HS-5 (cell line): ENCODE measurements at regions not wholly inside any gene's neighbourhood (a gene's known extent, or its start where the extent isn't known, plus 50 kb on each side); places are given as distances from the start of the nearest gene placed in this dataset.
"Not testable (repeated sequence)": the region's sequence is repeated elsewhere in the genome, so short reads cannot be mapped to it uniquely, and the experiment has no call there.

Source experiments
- DNase-seq: peaks from one replicate; pipeline ENCODE4 v3.0.0-alpha.2; 2012; ENCODE audit warnings: low read depth

DNA sequence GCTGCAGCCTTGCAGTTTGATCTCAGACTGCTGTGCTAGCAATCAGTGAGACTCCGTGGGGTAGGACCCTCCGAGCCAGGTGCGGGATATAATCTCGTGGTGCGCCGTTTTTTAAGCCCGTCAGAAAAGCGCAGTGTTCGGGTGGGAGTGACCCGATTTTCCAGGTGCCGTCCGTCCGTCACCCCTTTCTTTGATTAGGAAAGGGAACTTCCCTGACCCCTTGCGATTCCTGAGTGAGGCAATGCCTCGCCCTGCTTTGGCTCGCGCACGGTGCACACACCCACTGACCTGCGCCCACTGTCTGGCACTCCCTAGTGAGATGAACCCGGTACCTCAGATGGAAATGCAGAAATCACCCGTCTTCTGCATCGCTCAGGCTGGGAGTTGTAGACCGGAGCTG is 203.2 kb downstream of the SNCAIP start:
- not testable (repeated sequence) for DNase-seq

DNA sequence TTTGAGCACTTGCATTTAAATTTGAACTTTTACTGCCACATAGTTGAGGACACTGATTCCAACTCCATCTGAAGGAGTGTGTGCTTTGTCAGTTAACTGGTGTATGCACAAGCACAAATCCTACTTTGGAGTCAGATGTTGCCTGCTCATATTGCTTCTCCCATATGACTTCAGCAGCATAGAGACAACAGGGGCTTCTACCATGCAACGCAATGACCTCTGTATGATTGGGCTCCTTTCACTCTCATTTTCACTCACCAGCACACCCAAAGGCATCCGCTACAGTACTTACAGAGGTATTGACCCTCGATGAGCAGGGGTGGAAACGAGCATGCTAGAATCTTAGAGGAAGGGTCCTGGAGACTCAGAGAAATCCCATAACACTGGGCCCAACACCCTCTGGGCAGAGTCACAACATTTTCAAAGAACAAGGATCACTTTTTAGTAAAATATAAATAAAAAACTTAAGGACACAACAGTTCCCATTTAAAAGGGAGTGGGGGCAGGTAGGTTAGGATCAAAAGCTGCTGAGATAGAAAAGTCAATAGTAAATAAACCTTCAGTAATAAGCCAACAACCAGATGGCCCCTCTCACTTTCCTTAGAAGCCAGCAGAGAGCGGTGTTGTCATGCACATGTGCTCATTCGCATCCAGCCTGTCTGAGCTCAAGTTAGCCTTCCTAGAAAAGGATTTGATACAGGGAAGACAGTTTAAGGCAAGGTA is 203.8 kb downstream of the SNCAIP start:
- DNase-seq = peak; percentile 13

DNA sequence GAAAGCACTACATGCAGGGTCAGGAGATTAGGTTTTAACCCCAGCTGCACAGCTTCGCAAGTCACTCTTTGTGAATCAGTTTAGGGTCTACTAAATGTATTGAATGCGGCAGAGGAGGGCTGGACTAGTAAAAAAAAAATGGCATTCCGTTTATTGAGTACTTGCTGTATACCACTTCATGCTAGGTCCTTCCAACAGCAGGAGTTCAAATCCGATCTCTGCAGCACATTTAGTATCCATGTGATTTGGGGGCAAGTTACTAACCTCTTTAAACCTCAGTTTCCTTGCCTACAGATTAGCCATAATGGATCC is 204.4 kb downstream of the SNCAIP start:
- no peak for DNase-seq

DNA sequence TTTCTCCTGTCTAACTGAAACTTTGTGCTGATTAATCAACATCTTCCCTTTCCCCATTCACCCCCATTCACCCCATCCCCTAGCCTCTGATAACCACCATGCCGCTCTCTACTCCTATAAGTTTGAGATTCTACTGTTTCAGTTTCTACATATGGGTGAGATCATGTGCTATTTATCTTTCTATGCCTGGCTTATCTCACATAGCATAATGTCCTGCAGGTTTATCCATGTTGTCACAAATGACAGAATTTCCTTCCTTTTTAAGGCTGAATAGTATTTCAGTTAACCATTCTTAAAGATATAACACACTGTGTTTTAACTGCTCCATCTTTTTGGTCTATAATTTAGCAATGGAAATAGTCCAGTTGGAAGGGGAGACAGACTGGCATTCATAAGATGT is 205.1 kb downstream of the SNCAIP start:
- DNase-seq = no peak

DNA sequence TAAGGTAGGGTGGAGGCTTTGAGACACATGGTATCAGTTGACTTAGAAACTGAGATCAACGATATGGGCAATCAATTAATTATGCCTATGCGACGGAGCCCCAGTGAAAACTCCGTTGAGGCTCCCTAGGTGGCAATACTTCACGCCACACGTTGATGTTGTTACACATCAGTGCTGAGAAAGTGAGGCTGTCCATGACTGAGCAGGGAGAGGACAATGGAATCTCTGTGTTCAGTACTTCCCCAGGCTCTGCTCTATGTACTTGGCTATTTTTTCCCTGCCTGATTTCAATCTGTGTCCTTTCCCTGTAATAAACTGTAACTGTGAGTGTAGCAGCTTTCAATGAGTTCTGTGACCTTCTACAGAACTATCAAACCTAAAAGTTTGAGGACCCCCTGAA is 211.7 kb downstream of the SNCAIP start:
- no peak for DNase-seq

DNA sequence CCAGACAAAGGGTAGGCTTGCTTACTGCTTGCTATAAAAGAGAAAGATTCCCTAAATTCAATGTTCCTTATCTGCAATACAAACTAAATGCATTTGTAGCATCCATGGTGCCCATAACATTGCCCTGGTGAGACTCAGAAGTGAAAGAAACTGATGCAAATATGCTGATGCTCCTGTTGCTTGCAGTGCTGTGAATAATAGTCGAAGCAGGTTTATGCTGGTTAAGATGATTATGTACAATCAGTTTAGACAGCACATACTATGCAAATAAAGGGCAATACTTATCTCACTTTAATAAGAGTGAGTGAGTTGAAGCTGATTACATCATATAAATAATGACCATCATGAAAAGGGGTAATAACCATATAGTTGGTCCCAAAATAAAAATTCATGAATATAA is 215.5 kb downstream of the SNCAIP start:
- DNase-seq = no peak

DNA sequence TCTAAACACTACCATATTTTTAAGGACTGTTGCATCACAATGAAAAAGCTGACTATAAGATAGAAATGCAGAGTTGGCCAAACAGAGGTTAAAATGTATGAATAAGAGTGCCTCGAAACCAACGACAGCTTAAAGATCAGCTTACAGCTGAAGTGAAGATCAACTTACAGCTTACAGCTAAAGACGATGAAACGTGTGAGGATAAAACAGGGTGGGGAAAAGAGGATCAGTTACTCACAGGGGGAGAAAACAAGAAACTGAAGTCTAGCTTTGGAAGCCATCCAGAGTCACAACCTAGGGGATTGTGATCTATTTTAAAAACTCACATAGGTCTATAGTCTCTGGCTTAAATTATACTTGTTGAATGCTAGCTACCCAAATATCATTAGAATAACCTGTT is 220.0 kb downstream of the SNCAIP start:
- no peak for DNase-seq

DNA sequence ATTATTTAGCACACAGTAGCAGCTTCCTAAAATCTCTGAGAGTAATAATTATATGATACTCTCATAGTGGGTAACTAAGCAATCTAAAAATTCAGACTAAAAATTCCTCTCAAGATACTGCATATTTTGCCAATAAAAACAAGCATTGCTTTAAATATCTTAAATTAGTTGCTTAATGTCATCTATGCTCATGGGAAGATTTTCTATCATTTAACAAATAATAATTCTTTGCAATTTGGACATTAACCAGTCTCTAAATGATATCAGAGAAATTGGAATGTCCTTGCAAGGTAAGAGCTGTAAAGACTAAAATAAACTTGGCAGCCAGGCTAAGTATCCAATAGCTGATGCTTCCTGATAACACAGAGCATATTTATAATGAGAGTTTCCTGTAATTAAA is 221.8 kb downstream of the SNCAIP start:
- DNase-seq = no peak

DNA sequence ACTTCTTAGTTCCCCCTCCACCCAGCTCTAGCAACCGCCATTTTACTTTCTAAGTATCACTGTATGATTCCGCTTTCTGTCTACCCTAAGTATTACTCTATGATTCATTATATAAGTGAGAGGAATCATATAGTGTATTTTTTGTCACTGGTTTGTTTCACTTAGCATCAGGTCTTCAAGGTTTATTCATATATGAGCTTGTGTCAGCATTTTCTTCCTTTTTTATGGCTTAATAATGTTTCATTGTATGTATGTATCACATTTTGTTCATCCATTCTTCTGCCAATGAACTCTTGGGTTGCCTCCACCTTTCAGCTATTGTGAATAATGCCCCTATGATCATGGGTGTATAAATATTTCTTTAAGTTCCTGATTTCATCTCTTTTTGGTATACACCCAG is 222.8 kb downstream of the SNCAIP start:
- no peak for DNase-seq

DNA sequence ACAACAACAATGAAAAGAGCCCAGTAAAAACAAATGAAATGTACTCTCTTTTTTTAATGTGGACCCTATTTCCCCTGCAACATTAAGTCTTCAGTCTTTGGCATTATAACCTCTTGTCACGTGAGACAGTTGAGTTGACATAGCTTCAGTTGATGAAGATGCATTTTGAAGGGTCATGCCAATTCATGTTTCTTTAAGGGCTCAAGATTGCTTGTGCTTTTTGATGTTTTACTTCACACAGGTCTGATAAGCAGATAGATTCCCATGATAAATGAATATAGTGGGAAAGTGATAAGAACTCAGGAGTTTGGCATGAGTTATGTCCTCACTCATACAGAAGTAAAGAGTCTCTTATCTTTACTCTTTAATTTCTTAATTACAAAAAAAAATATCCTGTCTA is 229.4 kb downstream of the SNCAIP start:
- no peak for DNase-seq

DNA sequence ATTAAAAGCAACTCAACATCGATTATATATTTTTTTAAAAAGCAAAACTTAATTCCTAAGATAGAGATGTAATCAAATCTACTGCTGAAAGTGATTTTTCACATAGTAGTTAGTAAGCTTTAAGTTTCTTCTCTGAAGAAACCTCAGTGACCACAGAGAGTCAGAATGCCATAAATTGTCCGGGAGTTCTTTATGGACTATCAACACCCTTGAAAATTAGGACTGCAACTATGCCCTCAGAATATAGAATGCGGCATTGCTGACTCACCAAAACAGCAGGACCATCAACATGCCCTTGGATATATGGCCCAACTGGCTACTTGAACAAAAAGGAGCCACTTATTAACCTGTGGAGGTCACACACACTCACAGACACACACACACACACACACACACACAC is 228.9 kb upstream of the SNX2 start:
- DNase-seq = no peak

DNA sequence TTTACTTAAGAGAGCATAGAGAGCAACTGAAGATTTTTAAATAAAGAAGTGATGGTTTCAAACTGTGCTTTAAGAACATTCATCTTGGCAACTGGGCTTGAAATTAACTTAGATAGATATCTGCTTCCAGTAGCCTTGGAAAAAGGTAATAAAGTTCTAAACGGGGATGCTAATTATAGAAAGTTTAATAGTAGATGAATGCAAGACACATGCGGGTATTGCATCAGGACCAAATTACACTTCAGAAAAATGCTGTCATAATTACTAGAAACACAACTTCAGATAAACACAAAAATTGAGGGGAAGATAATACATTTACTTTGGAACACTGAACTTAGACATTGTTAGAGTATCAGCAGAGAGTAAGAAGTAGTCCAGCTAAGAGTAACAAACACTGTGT is 227.7 kb upstream of the SNX2 start:
- DNase-seq = no peak

DNA sequence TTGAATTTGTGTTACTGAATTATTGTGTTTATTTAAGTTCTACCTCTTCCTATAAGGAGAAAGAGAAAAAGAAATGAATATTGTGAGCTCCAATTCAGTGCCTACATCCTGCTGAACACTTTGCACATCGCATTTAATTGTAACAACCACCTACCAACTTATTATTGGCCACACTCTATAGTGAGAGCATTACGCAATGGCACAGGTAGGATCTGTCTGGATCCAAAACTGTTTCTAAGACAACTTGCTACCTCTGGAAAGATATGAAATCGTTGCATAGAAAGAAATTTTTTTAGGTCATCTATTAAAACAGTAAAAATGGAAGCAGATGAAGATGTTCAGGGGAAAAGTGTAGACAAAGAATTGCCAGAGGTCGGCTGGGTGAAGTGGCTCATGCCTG is 227.2 kb upstream of the SNX2 start:
- no peak for DNase-seq

DNA sequence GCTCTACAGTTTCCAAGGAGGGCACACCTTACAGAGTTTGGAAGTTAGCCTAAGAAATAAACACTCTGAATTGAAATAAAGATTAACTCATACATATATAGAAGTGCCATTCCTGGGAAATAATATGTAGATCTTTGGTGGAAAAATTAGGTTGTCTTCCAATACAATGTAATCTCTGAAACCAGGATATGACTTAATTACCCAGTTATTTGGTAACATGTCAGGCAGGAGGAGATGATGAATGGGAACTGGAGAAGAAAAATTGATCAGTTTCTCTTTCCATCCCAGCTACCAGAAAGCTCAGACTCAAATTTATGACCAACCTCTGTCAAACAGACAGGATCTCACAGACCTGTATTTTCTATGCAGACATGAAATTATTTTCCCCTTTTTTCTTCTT is 215.2 kb upstream of the SNX2 start:
- DNase-seq = peak; percentile 11

DNA sequence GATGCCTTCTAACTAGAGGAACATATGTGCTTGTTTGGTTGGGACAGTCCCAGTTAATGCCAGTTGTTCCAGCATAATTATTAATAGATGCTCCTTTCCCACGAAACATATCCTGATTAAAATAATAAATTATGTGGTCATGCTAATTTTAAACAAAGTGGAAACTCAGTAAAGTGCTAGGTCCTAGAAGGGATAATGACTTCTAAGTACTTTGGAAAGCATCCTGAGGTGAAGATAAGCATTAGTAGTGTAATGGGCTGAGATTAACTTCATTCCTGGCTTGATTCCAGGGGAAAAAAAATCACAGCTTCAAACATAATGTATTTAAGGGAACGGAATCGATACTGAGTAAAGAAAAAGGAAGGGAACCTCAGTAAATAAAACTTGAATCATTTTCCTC is 213.7 kb upstream of the SNX2 start:
- DNase-seq = no peak

DNA sequence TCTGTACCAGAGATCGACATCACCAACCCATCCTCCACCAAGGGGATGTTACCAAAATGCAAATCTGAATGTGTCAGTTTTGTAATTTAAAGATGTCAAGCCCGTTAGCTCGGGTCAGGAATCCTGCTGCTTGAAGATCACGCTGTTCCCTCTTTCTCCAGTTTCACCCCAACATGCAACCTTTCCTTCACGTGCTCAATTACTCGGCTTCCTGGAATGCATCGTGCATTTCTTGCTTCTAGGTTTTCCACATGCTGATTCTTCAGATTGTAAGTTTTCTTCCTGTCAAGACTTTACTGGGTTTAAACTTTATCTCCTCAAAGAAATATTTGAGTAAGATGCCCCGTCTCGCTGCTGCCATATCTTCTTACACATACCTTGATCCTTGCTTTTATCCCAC is 209.5 kb upstream of the SNX2 start:
- no peak for DNase-seq

DNA sequence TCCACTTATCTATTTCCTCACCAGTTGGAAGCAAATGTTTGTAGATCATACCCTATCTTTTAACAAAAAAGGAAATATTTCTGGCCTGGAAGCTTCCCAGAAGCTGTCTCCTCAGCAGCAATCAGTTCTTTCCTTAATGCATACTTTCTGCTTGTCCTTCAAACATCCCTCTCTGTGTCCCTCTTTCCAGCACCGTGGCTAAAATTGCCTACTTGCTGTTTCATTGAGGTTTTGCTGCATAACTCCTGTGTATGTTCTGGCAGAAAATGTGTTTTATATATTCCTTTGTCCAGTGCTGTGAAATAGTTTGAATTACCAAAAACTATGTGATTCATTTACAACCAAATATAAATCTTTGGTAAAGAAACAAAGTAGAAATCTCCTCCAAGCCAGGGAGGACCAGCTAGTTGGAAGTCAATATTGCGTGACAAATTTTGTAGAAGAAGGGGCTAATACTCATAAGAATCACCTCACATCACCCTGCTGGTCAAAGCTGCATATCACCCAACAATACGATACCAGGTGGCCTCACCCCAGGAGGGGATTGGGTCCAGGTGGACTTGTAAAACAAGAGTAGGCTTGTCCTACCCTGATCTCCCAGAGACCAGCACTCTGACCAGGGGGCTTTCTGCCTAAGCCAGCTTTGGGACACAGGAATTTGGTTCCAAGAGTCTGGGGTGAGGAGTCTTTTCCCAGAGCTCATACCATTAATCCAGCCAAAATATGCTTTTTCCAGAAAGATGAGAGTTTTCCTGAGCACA is 198.4 kb upstream of the SNX2 start:
- no peak for DNase-seq

DNA sequence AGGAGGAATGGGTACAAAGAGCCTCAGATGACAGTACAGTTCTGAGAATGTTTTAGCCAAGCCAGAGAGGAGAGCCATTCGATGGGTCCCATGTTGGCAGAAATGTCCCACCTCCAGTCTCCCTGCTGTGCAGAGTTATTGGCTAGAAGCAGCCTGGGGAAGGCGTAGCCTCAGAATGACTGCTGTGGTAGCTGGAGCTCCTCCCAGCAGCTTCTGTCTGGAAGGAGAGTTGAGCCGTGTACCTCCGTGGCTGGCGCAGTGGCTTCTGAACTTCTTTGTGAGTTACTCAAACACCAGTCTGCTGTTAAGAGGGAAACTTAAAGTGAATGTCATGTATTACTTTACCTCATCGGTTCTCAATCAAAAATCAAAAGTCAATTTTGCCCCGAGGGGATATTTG is 193.3 kb upstream of the SNX2 start:
- DNase-seq = no peak

DNA sequence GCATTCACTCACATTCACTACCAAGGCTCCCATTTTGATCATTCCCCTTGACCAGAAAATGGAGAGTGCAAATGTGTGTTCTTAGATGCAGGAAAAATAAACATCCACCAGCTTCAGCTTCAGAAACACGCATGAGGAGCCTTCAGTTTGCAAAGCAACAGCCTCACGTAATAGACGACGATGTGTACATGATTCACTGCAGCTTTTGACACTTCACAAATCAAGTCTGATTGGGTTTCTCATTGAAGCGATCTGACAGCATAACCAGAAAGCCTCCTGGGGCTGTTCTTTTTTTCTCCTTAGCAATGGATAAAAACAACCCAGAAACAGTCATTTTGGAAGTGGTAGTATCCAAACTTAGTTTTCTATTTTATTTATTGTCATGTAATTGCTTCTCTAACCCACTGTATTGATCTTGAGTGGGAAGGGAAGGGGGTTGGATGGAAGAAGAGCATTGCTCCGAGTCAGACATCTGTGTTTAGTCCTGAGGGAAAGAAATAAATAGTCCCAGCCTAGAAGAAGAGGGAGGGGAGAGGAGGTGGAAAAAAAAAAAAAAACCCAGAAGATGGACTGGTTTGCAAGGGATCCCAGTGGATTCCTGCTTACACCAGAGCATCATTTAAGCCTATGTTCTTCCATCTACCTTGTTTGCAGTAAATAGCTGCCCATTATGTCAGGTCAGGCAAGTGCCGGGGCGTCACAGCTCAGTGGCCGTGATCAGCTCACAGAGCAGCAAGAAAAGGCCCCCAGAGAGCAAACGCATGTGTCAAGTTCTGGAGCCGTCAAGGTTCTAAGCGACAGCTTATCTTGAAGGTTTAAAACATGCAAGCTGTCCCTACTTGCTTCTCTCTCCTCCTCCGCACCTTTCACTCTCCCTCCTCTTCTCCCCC is 190.2 kb upstream of the SNX2 start:
- no peak for DNase-seq

DNA sequence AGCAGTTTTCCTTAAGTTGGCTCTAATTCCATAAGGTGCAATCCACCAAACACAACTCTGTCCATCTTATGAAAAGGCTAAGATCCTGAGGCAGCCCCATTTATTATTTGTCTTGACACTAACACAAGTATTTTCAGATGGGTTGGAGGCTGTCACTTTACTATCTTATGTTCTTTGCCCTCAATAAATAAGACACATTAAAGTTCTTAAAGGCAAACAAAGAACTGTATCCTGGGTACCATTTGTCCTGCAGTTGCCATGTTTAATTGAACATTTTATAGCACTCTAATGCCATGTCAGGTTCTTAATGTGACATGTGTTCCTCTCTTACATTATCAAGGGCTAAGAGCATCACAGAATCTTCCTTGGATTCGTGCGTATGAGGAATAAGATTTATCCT is 189.5 kb upstream of the SNX2 start:
- DNase-seq = no peak

DNA sequence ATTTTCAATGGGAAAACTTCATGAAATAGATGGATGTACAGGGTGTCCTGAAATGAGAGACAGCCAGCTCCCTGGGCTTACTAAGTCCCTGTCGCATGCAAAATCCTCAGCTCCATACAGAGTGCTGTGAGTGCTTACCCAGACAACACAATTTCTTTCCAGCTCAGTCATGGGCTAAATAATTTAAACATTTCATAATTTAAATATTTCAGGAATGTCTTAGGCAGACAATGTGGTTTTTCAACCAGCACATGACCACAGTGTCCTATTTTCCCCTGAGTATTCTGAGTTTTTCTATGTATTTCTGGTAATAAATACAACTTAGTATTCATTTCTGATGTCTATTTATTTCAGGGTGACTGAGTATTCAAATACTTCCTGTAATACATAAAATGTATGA is 188.5 kb upstream of the SNX2 start:
- DNase-seq = peak; percentile 52

DNA sequence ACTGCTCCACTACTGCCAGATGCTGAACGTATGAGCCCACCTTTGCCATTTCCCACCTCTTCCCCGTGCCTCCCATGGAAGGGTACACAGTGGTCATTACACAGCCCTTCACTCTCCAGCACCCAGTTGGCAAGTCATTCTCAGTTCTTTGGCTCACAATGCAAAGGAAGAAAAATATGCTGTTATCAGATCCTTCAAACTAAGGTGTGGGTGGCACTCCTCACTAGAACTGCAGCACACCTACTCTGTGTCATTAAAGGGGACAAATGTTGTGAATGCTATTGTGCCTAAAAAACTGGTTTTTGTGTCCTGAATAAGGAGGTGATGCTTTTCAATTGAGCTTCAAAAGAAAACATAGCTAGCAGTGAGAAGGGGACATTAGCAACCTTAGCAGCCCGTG is 183.1 kb upstream of the SNX2 start:
- no peak for DNase-seq

DNA sequence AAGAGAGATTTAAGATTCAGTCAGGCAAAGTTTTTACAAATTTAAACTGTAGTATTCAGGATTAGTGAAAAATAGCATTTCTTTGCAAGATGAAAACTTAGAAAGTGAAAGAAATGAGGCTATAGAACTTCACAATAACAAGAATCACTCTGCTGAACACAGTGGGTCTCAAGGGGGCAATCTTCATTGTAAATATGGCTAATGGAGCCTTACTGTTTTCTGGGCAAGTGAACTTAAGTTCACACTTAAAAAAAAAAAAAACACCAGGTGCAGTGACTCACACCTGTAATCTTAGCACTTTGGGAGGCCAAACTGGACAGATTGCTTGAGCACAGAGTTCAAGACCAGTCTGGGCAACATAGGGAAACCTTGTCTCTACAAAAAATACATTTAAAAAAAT is 175.9 kb upstream of the SNX2 start:
- DNase-seq = no peak
